H1 (cell line): ENCODE measurements at regions not wholly inside any gene's neighbourhood (a gene's known extent, or its start where the extent isn't known, plus 50 kb on each side); places are given as distances from the start of the nearest gene placed in this dataset.

ENCODE experiments used
- CBX5 ChIP-seq: fragments of 300-800, 300-1000 bp; sonication (generic); IDR thresholded peaks from 2 replicates; pipeline ENCODE4 v1.7.1; 2016; ENCODE audit warnings: antibody characterized with exemption, low read length, low read depth
- CBX8 ChIP-seq: fragments of 300-800, 300-1000 bp; sonication (generic); IDR thresholded peaks from 2 replicates; pipeline ENCODE4 v1.7.1; 2016; ENCODE audit warnings: low read depth, low read length, borderline replicate concordance
- CEBPB ChIP-seq: IDR thresholded peaks from 2 replicates; pipeline ENCODE4 v1.6.1; 2012; ENCODE audit warnings: low read depth, low read length
- CREB1 ChIP-seq: IDR thresholded peaks from 2 replicates; pipeline ENCODE4 v1.6.1; 2012; ENCODE audit warnings: inconsistent platforms
- JUND ChIP-seq: IDR thresholded peaks from 2 replicates; pipeline ENCODE4 v1.6.1; 2011; ENCODE audit warnings: mild to moderate bottlenecking, improper control_type of control experiment, low read length
- RBBP5 ChIP-seq: IDR thresholded peaks from 2 replicates; pipeline ENCODE4 v1.7.1; 2012; ENCODE audit warnings: low read depth, mild to moderate bottlenecking, inconsistent platforms, low read length, moderate library complexity, borderline replicate concordance
- RXRA ChIP-seq: IDR thresholded peaks from 2 replicates; pipeline ENCODE4 v1.6.1; 2011; ENCODE audit warnings: low read depth, mild to moderate bottlenecking, low read length, moderate library complexity; ENCODE audit not compliant: insufficient read depth
- SRF ChIP-seq: IDR thresholded peaks from 2 replicates; pipeline ENCODE4 v1.6.1; 2011; ENCODE audit warnings: mild to moderate bottlenecking, low read depth, low read length, moderate library complexity
- TAF7 ChIP-seq: optimal IDR thresholded peaks from 2 replicates; pipeline ENCODE3; 2011; ENCODE audit warnings: low read depth, mild to moderate bottlenecking, inconsistent platforms, low read length, moderate library complexity, borderline replicate concordance
- TEAD4 ChIP-seq: IDR thresholded peaks from 2 replicates; pipeline ENCODE4 v1.6.1; 2012; ENCODE audit warnings: low read depth, low read length, inconsistent platforms, mixed read lengths
- ZNF274 ChIP-seq: IDR thresholded peaks from 2 replicates; pipeline ENCODE4 v1.7.0; 2012; ENCODE audit warnings: low read length, borderline replicate concordance; ENCODE audit errors: extremely low read depth
- TF ChIP-seq, protein P1 (sequence below): fragments of 300-600 bp; sonication (generic); IDR thresholded peaks from 2 replicates; pipeline ENCODE4 v1.7.1; 2012; ENCODE audit warnings: low read length, moderate library complexity, mild to moderate bottlenecking, inconsistent platforms; ENCODE audit not compliant: insufficient replicate concordance

DNA sequence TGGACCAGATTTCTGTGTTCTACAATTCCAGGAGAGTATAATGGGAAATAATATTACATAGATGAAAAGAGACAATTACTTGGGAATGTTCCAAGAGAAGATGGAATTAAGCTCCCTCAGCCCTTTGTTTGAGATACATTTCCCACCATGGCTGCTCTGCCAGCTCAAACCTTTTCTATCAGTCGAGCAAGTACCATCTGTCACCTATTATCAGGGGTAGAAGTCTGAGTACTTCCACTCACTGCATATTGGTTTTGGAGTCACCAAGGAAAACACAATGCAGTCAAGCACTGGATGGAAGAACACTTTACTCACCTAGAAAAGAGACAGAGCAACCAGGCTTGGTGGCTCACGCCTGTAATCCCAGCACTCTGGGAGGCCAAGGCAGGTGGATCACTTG, 270.4 kb upstream of the FAR2 start (continued):
- TF ChIP-seq, protein P1, sequence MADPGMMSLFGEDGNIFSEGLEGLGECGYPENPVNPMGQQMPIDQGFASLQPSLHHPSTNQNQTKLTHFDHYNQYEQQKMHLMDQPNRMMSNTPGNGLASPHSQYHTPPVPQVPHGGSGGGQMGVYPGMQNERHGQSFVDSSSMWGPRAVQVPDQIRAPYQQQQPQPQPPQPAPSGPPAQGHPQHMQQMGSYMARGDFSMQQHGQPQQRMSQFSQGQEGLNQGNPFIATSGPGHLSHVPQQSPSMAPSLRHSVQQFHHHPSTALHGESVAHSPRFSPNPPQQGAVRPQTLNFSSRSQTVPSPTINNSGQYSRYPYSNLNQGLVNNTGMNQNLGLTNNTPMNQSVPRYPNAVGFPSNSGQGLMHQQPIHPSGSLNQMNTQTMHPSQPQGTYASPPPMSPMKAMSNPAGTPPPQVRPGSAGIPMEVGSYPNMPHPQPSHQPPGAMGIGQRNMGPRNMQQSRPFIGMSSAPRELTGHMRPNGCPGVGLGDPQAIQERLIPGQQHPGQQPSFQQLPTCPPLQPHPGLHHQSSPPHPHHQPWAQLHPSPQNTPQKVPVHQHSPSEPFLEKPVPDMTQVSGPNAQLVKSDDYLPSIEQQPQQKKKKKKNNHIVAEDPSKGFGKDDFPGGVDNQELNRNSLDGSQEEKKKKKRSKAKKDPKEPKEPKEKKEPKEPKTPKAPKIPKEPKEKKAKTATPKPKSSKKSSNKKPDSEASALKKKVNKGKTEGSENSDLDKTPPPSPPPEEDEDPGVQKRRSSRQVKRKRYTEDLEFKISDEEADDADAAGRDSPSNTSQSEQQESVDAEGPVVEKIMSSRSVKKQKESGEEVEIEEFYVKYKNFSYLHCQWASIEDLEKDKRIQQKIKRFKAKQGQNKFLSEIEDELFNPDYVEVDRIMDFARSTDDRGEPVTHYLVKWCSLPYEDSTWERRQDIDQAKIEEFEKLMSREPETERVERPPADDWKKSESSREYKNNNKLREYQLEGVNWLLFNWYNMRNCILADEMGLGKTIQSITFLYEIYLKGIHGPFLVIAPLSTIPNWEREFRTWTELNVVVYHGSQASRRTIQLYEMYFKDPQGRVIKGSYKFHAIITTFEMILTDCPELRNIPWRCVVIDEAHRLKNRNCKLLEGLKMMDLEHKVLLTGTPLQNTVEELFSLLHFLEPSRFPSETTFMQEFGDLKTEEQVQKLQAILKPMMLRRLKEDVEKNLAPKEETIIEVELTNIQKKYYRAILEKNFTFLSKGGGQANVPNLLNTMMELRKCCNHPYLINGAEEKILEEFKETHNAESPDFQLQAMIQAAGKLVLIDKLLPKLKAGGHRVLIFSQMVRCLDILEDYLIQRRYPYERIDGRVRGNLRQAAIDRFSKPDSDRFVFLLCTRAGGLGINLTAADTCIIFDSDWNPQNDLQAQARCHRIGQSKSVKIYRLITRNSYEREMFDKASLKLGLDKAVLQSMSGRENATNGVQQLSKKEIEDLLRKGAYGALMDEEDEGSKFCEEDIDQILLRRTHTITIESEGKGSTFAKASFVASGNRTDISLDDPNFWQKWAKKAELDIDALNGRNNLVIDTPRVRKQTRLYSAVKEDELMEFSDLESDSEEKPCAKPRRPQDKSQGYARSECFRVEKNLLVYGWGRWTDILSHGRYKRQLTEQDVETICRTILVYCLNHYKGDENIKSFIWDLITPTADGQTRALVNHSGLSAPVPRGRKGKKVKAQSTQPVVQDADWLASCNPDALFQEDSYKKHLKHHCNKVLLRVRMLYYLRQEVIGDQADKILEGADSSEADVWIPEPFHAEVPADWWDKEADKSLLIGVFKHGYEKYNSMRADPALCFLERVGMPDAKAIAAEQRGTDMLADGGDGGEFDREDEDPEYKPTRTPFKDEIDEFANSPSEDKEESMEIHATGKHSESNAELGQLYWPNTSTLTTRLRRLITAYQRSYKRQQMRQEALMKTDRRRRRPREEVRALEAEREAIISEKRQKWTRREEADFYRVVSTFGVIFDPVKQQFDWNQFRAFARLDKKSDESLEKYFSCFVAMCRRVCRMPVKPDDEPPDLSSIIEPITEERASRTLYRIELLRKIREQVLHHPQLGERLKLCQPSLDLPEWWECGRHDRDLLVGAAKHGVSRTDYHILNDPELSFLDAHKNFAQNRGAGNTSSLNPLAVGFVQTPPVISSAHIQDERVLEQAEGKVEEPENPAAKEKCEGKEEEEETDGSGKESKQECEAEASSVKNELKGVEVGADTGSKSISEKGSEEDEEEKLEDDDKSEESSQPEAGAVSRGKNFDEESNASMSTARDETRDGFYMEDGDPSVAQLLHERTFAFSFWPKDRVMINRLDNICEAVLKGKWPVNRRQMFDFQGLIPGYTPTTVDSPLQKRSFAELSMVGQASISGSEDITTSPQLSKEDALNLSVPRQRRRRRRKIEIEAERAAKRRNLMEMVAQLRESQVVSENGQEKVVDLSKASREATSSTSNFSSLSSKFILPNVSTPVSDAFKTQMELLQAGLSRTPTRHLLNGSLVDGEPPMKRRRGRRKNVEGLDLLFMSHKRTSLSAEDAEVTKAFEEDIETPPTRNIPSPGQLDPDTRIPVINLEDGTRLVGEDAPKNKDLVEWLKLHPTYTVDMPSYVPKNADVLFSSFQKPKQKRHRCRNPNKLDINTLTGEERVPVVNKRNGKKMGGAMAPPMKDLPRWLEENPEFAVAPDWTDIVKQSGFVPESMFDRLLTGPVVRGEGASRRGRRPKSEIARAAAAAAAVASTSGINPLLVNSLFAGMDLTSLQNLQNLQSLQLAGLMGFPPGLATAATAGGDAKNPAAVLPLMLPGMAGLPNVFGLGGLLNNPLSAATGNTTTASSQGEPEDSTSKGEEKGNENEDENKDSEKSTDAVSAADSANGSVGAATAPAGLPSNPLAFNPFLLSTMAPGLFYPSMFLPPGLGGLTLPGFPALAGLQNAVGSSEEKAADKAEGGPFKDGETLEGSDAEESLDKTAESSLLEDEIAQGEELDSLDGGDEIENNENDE, result no peak
- TF ChIP-seq CBX8, result no peak
- no peak for TF ChIP-seq SRF
- no peak for TF ChIP-seq RXRA
- no peak for TF ChIP-seq RBBP5
- no peak for TF ChIP-seq CBX5
- TF ChIP-seq CREB1, result no peak
- no peak for TF ChIP-seq TEAD4
- TF ChIP-seq ZNF274, result no peak
- TF ChIP-seq TAF7, result no peak
- TF ChIP-seq JUND, result no peak
- TF ChIP-seq CEBPB, result no peak
